Right ventricle myocardium superior (tissue), 1 donor: ENCODE measurements at regions not wholly inside any gene's neighbourhood (a gene's known extent, or its start where the extent isn't known, plus 50 kb on each side); places are given as distances from the start of the nearest gene placed in this dataset.
A peak's percentile ranks its signal among the peaks of the same experiment; 100 is the strongest.
"Not testable (repeated sequence)": the region's sequence is repeated elsewhere in the genome, so short reads cannot be mapped to it uniquely, and the experiment has no call there.

Source experiments
- ATAC-seq: fragments of 200-7000 bp; cut with Tn5 transposase; one replicate; pipeline ENCODE4 v1.9.1; 2020; ENCODE audit warnings: mild to moderate bottlenecking; ENCODE audit not compliant: poor library complexity
- DNase-seq: peaks from one replicate; pipeline ENCODE4 v3.0.0-alpha.2; 2020
- intact Hi-C: fragments of 100-400 bp; cut with DNase I; formaldehyde crosslinking; loops from one replicate; pipeline ENCODE4 v1.11.2; 2022
- donor health status: DM: no; HTN: yes; CAD: no; lungs with severe emphysema.

DNA sequence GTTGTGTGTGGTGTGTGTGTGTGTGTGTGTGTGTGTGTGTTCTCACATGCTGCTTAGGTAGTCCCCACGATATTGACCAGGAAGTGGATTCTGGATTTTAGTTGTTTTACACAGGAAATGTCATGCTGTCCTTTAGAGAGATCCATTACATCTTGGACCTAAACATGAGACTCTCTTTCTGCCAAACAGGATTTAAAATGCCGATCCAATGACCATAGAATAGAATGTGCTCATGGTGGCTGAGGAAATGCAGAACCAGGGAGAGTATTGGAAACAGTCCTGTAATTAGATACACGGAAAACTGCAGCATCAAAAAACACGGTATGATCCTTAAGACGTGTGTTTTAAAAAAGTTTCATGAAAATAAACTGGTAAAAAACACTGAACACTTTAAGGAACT is 347.8 kb upstream of the FRG1 start:
- no peak for DNase-seq
- no peak for ATAC-seq
- intact Hi-C loops = no loop called here

DNA sequence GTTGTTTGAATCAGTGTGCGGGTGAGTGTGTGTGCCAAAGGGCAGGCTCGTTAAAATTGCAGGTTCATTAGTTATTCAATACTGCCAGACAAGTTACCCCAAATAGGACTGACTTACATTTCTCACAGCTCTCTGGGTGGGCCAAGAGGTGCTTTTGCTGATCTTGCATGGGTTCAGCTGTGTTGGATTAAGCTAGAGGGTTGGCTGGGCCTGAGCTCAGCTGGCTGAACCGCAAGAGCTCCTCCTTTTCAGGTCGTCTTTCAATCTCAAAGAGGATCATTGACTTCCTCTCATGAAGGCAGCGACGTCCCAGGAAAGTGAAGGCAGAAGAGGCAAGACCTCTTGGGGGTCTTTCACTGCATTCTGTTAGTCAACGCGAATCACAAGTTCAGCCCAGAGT is 343.3 kb upstream of the FRG1 start:
- ATAC-seq (no peak), DNase-seq (no peak)
- intact Hi-C loops = no loop called here

DNA sequence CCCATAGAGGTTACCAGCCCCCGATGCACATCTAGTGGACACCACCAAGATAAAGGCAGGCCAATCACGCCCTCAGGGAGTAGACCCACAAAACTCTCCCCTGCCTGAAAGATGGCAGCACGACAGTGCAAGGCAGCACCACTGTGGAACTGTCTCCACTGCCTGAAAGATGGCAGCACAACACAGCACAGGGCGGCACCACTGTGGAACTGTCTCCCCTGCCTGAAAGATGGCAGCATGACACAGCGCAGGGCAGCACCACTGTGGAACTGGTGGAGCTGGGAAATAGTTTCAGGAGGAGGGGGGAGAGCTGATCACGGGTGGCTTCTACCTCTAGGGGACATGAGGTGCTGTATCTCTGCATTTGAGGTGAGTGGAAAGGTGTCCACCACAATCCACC is 340.4 kb upstream of the FRG1 start:
- intact Hi-C loops = no loop called here
- ATAC-seq (no peak), DNase-seq (no peak)

DNA sequence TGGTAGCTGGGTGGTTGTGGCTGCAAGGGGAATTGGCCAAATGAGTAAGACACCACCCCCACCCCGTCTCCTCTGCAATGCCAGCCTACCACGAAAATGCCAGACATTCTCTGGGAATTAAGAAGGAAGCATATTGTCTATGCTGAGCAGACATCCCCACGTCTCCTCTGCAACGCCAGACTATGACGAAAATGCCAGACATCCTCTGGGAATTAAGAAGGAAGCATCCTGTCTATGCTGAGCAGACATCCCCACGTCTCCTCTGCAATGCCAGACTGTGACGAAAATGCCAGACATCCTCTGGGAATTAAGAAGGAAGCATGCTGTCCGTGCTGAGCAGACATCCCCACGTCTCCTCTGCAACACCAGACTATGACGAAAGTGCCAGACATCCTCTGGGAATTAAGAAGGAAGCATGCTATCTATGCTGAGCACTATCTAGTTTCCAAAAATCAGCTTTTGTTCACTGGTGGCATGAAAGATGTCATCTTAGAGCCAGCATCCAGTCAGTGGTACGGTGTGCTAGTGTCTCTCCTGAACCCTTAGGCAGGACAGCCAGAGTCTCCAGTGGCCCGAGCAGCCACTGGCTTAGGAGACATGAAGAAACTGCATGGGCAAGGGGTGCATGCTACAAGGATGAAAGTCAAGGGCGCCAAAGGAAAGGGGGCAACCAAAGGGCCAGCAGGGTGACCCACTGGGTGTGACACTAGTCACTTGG is 339.8 kb upstream of the FRG1 start:
- ATAC-seq (no peak), DNase-seq (no peak)
- intact Hi-C loops = no loop called here

GRCh38 chr4:189602827-189603226 is 337.8 kb upstream of the FRG1 start:
- DNase-seq, intact Hi-C loops, ATAC-seq: not testable (repeated sequence)

- ATAC-seq, intact Hi-C loops, DNase-seq: not testable (repeated sequence)
Observed at GRCh38 chr4:189610571-189610970, 330.1 kb upstream of the FRG1 start.

DNA sequence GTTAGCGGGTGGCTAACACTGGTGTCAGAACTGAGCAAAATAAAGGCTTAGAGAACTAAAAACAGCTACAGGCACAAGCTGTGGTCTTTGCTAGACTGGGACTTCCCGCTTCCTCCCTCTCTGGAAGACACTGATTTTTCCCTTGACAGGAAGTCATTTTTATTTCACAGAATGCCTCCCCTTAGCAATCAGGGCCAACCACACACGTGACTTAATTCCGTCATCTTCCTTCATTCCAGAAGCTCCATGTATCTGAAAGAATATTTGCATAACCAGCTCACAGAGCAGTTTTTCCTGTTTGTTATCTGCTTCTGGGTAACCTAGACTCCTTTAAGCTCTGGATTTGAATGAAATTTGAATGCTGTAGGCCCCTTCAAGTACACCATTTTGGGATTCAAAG is 327.5 kb upstream of the FRG1 start:
- no peak for DNase-seq
- intact Hi-C loops = no loop called here
- no peak for ATAC-seq

DNA sequence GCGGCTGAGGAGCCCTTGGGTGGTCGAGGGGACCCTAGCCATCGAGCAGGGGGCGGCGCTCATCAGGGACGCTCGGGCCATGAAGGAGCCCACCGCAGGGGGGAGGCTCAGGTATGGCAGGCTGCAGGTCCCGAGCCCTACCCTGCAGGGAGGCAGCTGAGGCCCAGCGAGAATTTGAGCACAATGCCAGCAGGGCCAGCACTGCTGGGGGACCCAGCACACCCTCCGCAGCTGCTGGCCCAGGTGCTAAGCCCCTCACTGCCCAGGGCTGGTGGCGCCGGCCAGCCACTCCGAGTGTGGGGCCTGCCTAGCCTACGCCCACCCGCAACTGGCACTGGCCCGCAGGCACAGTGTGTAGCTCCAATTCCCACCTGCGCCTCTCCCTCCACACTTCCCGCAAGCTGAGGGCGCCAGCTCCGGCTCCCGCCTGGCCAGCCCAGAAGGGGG is 325.4 kb upstream of the FRG1 start:
- ATAC-seq = no peak
- DNase-seq = no peak
- intact Hi-C loops = no loop called here

DNA sequence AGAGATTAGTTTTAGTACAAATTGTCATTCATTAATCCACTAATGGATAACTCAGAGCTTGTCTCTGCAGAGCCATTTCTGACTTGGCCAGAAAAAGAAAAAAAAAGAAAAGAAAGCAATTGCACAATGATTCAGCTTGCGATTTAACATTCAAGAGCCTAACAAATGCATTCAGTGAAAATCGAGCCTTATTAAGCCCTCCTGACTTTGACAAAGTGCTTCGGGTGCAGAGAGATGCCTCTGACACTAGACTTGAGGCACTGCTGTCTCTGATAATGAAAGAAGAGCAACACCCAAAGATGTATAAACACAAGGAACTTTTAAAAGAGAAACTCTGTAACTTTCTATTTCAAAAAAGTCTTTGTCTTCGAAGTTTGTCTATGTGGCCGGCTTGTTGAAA is 322.9 kb upstream of the FRG1 start:
- not testable (repeated sequence) for ATAC-seq

DNA sequence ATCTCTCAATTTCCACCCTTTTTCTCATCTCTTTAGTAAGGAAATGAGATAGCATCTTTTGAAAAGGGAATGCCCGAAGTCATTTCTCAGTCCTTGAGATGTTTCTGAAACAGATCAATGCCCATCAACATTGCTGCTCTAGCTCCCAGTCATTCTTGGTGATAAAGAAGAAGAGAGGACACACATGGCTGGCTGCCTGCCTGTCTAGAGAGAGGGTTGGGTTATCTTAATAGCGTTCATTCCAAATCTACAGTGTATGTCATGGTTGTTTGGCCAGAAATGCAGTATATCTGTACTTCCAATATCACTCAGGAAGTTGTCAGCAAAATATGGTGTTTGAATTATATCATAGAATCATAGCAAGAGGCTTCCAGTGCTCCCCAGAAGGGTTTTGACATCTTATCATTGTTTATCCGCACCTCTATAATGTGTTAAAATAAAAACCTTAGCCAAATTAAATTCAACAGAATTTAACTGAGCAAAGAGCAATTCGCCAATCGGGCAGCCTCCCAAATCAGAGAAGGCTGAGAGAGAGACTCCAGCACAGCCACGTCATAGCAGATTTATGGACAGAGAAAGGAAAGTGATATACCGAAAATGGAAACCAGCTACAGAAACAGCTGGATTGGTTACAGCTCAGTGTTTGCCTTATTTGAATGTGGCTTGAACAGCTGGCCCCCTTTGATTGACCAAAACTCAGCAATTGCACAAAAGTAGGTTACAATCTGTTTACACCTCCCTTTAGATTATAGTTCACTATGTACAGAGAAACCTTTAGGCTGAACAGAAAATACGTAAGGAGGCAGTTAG is 321.0 kb upstream of the FRG1 start:
- intact Hi-C loops, ATAC-seq, DNase-seq: not testable (repeated sequence)

More for the DNA sequence above, 322.9 kb upstream of the FRG1 start:
- intact Hi-C loops, DNase-seq: not testable (repeated sequence)

DNA sequence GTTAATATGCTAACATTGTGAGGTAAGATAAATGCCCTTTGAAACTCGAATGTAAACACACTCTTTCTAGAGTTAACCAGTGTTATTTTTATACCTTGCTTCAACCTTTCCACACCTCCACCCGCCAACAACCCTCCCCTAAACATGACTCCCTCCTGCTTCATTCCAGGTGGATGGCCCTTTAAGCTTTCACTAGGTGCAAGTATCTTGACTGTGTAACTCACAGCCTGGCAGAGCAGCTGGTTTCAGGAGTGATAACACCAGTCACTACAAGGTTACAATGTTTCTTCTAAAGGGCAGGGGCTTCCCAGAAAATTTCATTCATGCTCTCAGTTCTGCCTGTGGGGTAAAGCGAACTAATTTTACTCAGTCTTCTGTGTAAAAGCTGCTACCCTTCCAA is 318.1 kb upstream of the FRG1 start:
- peak; percentile 62 for ATAC-seq
- intact Hi-C loops, DNase-seq: not testable (repeated sequence)

GRCh38 chr4:189627041-189627440 is 313.6 kb upstream of the FRG1 start:
- intact Hi-C loops, ATAC-seq, DNase-seq: not testable (repeated sequence)

DNA sequence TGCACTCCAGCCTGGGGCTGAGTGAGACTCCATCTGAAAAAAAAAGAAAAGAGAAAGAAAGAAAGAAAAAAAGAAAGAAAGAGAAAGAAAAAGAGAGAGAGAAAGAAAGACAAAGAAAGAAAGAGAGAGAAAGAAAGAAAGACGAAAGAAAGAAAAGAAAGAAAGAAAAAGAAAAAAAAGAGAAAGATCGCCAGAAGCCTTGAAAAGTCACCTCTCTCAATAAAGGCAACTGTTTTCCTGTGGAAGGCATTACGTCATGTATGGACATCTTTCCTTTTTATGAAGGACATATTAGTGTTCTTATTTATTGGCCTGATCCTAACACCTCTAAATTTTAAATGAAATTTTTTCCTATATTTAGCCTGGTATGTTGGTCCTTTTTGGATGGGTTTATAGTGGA is 310.9 kb upstream of the FRG1 start:
- DNase-seq, ATAC-seq, intact Hi-C loops: not testable (repeated sequence)

DNA sequence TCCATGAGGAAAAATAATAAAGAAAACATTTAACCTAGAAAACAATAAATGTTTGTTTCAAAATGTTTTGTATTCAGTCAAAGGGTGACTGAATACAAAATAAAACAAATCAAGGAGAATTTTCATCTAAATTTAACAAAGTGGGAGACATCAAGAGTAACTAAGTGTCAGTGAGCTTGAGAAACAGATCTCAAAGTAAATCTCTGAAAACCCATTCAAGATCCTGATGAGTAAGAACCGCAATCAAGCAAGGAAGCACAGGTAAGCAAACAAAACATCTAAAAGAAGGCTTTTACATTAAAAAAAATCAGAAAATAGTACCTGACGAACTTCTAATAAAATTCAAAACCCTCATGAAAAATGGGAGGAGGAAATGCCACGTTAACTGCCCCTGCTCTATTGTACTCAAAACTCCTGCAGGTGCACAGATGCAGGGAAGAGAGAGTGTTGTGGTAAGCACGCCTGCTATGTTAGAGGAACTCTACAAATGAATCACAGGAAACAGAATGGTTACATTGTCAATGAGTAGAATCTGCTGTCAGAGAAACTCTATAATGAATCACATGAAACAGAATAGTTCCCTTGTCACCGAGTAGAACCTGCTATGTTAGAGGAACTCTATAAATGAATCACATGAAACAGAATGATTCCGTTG is 309.6 kb upstream of the FRG1 start:
- ATAC-seq, intact Hi-C loops, DNase-seq: not testable (repeated sequence)

DNA sequence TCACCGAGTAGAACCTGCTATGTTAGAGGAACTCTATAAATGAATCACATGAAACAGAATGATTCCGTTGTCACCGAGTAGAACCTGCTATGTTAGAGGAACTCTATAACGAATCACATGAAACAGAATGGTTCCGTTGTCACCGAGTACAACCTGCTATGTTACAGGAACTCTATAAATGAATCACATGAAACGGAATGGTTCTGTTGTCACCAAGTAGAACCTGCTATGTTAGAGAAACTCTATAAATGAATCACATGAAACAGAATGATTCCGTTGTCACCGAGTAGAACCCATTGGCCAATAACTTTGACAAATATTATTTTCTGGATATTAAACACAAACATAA is 309.1 kb upstream of the FRG1 start:
- intact Hi-C loops, DNase-seq, ATAC-seq: not testable (repeated sequence)

GRCh38 chr4:189650436-189650835 is 290.2 kb upstream of the FRG1 start:
- ATAC-seq, intact Hi-C loops, DNase-seq: not testable (repeated sequence)

GRCh38 chr4:189653130-189653653 is 287.5 kb upstream of the FRG1 start:
- DNase-seq, intact Hi-C loops, ATAC-seq: not testable (repeated sequence)

- ATAC-seq, intact Hi-C loops: not testable (repeated sequence)
Observed at GRCh38 chr4:189653983-189654382, 286.7 kb upstream of the FRG1 start.

GRCh38 chr4:189654396-189654795 is 286.3 kb upstream of the FRG1 start:
- intact Hi-C loops, DNase-seq, ATAC-seq: not testable (repeated sequence)

More at GRCh38 chr4:189653983-189654382, 286.7 kb upstream of the FRG1 start:
- not testable (repeated sequence) for DNase-seq
